BE2C (cell line): ENCODE measurements at regions not wholly inside any gene's neighbourhood (a gene's known extent, or its start where the extent isn't known, plus 50 kb on each side); places are given as distances from the start of the nearest gene placed in this dataset.
"Not testable (repeated sequence)": the region's sequence is repeated elsewhere in the genome, so short reads cannot be mapped to it uniquely, and the experiment has no call there.

Experiments used
- DNase-seq: peaks from one replicate; pipeline ENCODE4 v3.0.0-alpha.2; 2020
- H3K27me3 ChIP-seq: fragments of 250-450 bp; sonication (Bioruptor Pico); 2 replicates; pipeline ENCODE4 v1.5.1; 2020; ENCODE audit warnings: mild to moderate bottlenecking
- H3K36me3 ChIP-seq: fragments of 250-450 bp; sonication (Bioruptor Pico); 2 replicates; pipeline ENCODE4 v1.5.1; 2020; ENCODE audit warnings: mild to moderate bottlenecking
- H3K4me1 ChIP-seq: fragments of 250-450 bp; sonication (Bioruptor Pico); 2 replicates; pipeline ENCODE4 v1.5.1; 2020
- H3K4me3 ChIP-seq: 2 replicates; pipeline ENCODE4 v1.5.1; 2011; ENCODE audit warnings: low read depth, low read length
- H3K9me3 ChIP-seq: fragments of 250-450 bp; sonication (Bioruptor Pico); 2 replicates; pipeline ENCODE4 v1.5.1; 2020
- CTCF ChIP-seq: IDR thresholded peaks from 2 replicates; pipeline ENCODE4 v1.5.1; 2012; ENCODE audit warnings: mild to moderate bottlenecking, low read depth, low read length

GRCh38 chr3:188019727-188020126 is 134.2 kb upstream of the LPP start:
- H3K27me3 ChIP-seq, result 0 out of 2 replicates have a peak, but pooled peaks cover 3% of the 10 kb centered on the region
- no peak for TF ChIP-seq CTCF
- no peak overlapping the region for H3K4me3 ChIP-seq
- H3K36me3 ChIP-seq, result no peaks in the 10 kb centered on the region
- no peak for DNase-seq
- no peaks in the 10 kb centered on the region for H3K4me1 ChIP-seq
- no peaks in the 10 kb centered on the region for H3K9me3 ChIP-seq

GRCh38 chr3:188021041-188021440 is 132.9 kb upstream of the LPP start:
- H3K4me1 ChIP-seq, result no peaks in the 10 kb centered on the region
- H3K36me3 ChIP-seq, result no peaks in the 10 kb centered on the region
- TF ChIP-seq CTCF, result no peak
- no peak overlapping the region for H3K4me3 ChIP-seq
- no peaks in the 10 kb centered on the region for H3K9me3 ChIP-seq
- no peak for DNase-seq
- H3K27me3 ChIP-seq, result 0 out of 2 replicates have a peak, but pooled peaks cover 3% of the 10 kb centered on the region

GRCh38 chr3:188021502-188022040 is 132.4 kb upstream of the LPP start:
- DNase-seq, result no peak
- Histone ChIP-seq H3K4me1 (no peaks in the 10 kb centered on the region), H3K36me3 (no peaks in the 10 kb centered on the region), H3K9me3 (no peaks in the 10 kb centered on the region), H3K27me3 (0 out of 2 replicates have a peak, but pooled peaks cover 3% of the 10 kb centered on the region), H3K4me3 (no peak overlapping the region)
- no peak for TF ChIP-seq CTCF

DNA sequence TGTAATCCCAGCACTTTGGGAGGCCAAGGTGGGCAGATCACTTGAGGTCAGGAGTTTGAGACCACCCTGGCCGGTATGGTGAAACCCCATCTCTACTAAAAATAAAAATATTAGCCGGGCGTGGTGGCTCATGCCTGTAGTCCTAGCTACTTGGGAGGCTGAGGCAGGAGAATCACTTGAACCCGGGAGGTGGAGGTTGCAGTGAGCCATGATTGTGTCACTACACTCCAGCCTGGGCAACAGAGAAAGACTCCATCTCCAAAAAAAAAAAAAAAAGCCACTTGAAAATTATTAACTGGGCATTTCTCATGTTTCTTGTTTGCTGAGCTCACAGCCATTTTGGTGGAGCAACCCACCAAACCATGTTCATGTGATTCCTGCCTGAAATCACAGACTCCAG is 131.1 kb upstream of the LPP start:
- H3K9me3 ChIP-seq, H3K4me3 ChIP-seq, H3K27me3 ChIP-seq, DNase-seq, H3K4me1 ChIP-seq, H3K36me3 ChIP-seq: not testable (repeated sequence)

DNA sequence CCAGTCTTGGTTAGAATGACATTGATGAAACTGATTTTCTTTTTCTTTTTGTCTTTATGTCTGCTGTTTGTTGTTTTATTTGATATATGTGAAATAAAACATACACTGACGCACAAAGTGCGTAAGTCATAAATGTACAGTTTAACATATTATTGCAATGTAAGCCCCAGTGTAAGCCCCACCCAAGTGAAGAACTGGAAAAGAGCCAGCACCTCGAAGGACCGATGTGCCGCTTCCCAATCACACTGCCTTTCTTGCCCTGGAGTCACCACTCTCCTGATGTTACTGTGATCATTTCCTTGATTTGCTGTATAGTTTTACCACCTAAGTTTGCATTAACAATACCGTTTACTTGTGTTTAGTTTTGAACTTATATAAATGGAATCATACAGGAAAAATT is 128.4 kb upstream of the LPP start:
- Histone ChIP-seq H3K9me3 (no peaks in the 10 kb centered on the region), H3K4me1 (no peaks in the 10 kb centered on the region), H3K36me3 (no peaks in the 10 kb centered on the region), H3K4me3 (no peak overlapping the region), H3K27me3 (no peaks in the 10 kb centered on the region)
- no peak for TF ChIP-seq CTCF
- DNase-seq, result no peak

DNA sequence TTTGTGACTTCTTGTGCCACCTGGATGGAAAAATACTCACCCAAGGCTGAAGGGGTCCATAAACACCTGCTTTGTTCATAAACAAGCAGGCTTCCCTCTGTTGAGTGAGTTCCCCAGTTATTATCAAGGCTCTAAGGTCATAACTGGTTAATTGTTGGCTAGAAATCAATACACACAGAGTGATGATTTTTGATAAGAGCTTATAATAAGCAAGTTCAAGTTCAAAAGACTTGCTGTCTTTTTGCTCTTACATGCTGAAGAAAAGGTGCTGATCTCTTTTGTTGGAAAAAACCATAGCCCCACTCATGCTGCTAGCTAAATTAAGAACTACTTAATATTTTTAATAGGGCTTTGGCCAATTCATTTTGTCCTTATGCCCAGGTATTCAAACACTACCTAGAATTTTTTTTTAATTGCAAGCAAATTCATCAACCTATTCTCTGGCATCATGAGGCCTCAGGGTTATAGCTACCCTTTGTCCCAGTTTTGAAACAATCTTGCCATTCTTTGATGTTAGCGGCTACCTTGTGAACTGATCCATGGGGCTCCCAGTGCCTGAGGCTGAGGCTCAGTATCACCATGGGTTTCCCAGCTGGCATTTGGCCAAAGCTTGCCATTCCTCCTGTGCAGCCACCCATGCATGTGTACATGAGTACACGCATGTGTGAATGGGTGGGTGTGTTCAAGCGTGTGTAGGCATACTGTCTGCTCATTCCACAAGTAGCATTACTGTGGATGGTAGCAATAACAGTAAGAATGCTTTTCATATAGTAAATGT is 127.6 kb upstream of the LPP start:
- peak; percentile 23 for DNase-seq
- Histone ChIP-seq H3K4me3 (no peak overlapping the region), H3K4me1 (no peaks in the 10 kb centered on the region), H3K27me3 (no peaks in the 10 kb centered on the region), H3K36me3 (no peaks in the 10 kb centered on the region), H3K9me3 (no peaks in the 10 kb centered on the region)
- TF ChIP-seq CTCF, result no peak
